ENCODE measurements at regions not wholly inside any gene's neighbourhood (a gene's known extent, or its start where the extent isn't known, plus 50 kb on each side); places are given as distances from the start of the nearest gene placed in this dataset.

DNA sequence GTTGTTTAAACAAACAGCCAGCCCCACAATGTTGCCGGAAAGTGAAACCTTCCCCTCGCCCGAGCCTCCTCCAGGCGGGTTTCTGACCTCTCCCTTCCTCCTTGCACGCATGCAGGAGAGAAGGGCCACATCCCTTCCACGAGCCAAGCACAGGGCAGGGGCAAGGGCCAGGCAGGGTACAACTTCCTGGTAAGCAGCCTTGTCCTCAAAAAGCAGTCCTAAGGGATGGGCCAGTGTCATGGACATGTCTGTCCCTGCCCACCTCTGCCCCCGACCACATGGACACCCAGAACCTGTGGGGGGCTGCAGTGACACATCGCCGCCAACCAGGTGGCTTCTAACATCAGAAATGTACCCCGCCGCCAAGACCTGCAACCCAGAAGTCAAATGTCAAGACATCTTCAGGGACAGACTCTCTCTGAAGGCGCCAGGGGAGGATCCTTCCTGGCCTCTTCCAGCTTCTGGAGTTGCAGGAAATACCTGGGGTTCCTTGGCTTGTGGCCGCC, 145.3 kb downstream of the CRYBB2 start:
- Histone ChIP-seq H2BK12ac (ENCODE audit: low read length) (no peak overlapping the region), H3K18ac (ENCODE audit: low read length) (no peak overlapping the region), H3K79me1 (ENCODE audit: low read length) (no peaks in the 10 kb centered on the region), H2AFZ (ENCODE audit: insufficient read depth, low read length, poor library complexity) (no peak overlapping the region), H3K4me1 (ENCODE audit: control insufficient read depth in 1 of 2, insufficient read depth in 2 of 2, low read length in 2 of 2) (peaks cover 0 to 2% of the 10 kb centered on the region in 2 experiments), H4K91ac (ENCODE audit: low read depth, low read length) (no peak overlapping the region), H3K27ac (ENCODE audit: low read depth, low read length) (no peak overlapping the region), H3K23ac (ENCODE audit: low read length) (no peak overlapping the region), H3K9me3 (ENCODE audit: insufficient read depth, low read depth, low read length) (no peaks in the 10 kb centered on the region), H3K4me3 (ENCODE audit: low read depth, low read length) (no peak overlapping the region), H4K8ac (ENCODE audit: low read depth, low read length) (no peak overlapping the region), H2AK5ac (ENCODE audit: low read length) (no peak overlapping the region), H3K14ac (ENCODE audit: low read length) (no peak overlapping the region), H3K9ac (ENCODE audit: low read length) (no peak overlapping the region), H2BK120ac (ENCODE audit: insufficient read depth, low read length, poor library complexity) (no peak overlapping the region), H3K79me2 (ENCODE audit: control insufficient read depth, insufficient read depth, low read length, poor library complexity) (no peaks in the 10 kb centered on the region), H4K12ac (ENCODE audit: low read depth, low read length) (no peak overlapping the region), H3K4me2 (ENCODE audit: low read length) (no peak overlapping the region), H3K27me3 (ENCODE audit: insufficient read depth, low read length) (no peaks in the 10 kb centered on the region), H3K4ac (ENCODE audit: low read depth, low read length) (no peak overlapping the region), H2BK5ac (ENCODE audit: low read depth, low read length, poor library complexity) (no peak overlapping the region), H3K36me3 (ENCODE audit: control insufficient read depth in 1 of 2, insufficient read depth in 2 of 2, low read length in 2 of 2) (peaks cover 2 to 4% of the 10 kb centered on the region in 2 experiments)
- no peak for DNase-seq
- WGBS (ENCODE audit: extremely low coverage, insufficient coverage, insufficient read length), result no CpG with 5 or more reads among the region's 13 CpGs

DNA sequence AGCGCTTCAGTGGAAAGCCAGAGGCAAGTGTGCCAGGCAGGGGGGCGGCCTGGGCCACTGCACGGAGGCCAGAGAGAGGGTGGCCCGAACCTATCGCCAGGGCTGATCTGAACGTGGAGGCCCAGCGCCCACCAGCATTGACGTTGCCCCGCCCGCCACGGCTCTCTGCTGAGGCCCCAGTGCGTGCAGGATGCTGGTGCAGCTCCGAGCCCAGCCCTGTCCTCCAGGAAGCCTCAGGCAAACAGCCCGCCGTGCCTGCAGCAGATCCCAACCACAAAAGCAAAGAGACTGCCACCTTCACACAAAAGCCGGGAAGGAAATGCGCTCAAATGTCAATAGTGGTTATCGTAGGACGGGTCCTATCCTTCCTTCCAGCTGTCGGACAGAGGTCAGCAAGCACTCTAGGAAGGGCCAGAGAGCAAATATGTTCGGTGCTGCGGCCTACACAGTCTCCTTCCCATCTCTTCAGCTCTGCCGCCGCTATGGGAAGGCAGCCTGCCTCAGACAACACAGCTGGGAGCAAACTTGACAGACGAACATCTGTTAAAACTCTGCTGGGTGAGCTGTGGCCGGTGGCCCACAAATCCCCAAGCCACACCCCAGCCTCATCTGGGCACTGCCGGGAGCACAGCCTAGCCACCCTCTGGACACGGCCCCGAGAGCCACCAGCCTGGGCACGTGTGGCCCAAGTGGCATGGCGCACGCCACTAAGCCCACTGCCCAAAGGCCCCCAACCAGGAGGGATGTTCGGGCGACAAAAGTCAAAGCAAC, 146.2 kb downstream of the CRYBB2 start:
- no peak overlapping the region for H3K14ac ChIP-seq (ENCODE audit: low read length)

DNA sequence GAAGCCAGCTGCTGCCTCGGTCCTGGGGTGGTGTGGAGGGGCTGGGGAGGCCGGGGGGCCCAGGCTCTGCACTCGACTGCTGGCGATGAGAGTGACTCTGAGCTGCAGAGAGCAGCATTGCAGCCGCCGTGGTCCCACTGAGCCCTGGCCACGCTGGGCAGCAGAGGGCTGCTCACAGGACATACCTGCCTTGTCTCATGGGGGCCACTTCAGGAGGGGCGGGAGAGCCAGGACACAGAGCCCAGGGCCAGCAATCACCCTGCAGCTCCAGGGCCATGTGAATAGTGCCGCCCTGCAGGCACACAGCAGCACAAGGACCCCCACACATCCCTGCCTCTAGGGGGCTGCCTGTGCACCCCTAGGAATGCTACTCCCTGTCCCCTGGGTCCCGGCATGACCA, 147.0 kb downstream of the CRYBB2 start:
- H3K14ac ChIP-seq (ENCODE audit: low read length), result no peak overlapping the region
- WGBS (ENCODE audit: extremely low coverage, insufficient coverage, insufficient read length), result no CpG with 5 or more reads among the region's 10 CpGs

More for the DNA sequence above, 146.2 kb downstream of the CRYBB2 start:
- Histone ChIP-seq H2BK12ac (ENCODE audit: low read length) (no peak overlapping the region), H2AK5ac (ENCODE audit: low read length) (no peak overlapping the region), H2BK5ac (ENCODE audit: low read depth, low read length, poor library complexity) (no peak overlapping the region), H3K27ac (ENCODE audit: low read depth, low read length) (no peak overlapping the region), H4K91ac (ENCODE audit: low read depth, low read length) (no peak overlapping the region), H2BK120ac (ENCODE audit: insufficient read depth, low read length, poor library complexity) (no peak overlapping the region), H3K4me3 (ENCODE audit: low read depth, low read length) (no peak overlapping the region), H3K18ac (ENCODE audit: low read length) (peak overlapping the region; percentile 12), H4K12ac (ENCODE audit: low read depth, low read length) (no peak overlapping the region), H3K23ac (ENCODE audit: low read length) (no peak overlapping the region), H3K4ac (ENCODE audit: low read depth, low read length) (no peak overlapping the region), H3K4me1 (ENCODE audit: control insufficient read depth in 1 of 2, insufficient read depth in 2 of 2, low read length in 2 of 2) (peaks cover 0 to 2% of the 10 kb centered on the region in 2 experiments), H3K27me3 (ENCODE audit: insufficient read depth, low read length) (no peaks in the 10 kb centered on the region), H3K4me2 (ENCODE audit: low read length) (no peak overlapping the region), H3K36me3 (ENCODE audit: control insufficient read depth in 1 of 2, insufficient read depth in 2 of 2, low read length in 2 of 2) (peaks cover 0 to 2% of the 10 kb centered on the region in 2 experiments), H3K9me3 (ENCODE audit: insufficient read depth, low read depth, low read length) (no peaks in the 10 kb centered on the region), H4K8ac (ENCODE audit: low read depth, low read length) (no peak overlapping the region), H3K9ac (ENCODE audit: low read length) (no peak overlapping the region), H3K79me2 (ENCODE audit: control insufficient read depth, insufficient read depth, low read length, poor library complexity) (no peaks in the 10 kb centered on the region), H3K79me1 (ENCODE audit: low read length) (no peaks in the 10 kb centered on the region), H2AFZ (ENCODE audit: insufficient read depth, low read length, poor library complexity) (no peak overlapping the region)
- WGBS (ENCODE audit: extremely low coverage, insufficient coverage, insufficient read length), result no CpG with 5 or more reads among the region's 34 CpGs
- peak; percentile 63 to 65 for DNase-seq

DNA sequence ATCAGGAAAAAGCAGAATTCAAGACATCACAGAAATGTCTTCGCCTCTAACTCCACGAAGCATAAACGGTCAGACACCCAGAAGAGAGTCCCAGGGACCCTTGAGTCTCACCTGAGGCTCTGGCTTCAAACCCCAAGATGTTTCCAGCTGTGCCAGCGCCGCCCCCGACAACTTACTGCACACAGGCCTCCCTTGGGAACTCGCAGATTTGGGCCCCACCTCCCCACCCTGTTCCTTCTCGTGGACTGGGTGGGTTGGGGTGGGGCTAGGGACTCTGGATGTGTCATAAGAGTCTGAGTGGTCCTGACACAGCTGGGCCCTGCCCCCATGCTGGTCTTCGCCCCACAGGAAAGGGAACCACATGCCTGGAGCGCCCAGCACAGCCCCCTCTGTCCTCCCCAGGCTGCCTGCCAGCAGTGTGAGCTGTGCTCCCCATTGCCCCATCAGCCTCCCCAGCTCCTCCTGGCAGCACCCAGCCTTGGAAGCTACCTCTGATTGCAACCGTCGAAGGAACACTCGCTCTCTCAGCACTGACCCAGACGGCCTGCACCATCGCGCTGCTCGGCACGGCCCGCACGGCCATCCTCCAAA, 147.5 kb downstream of the CRYBB2 start:
- Histone ChIP-seq H3K18ac (ENCODE audit: low read length) (no peak overlapping the region), H3K79me1 (ENCODE audit: low read length) (no peaks in the 10 kb centered on the region), H3K27ac (ENCODE audit: low read depth, low read length) (no peak overlapping the region), H4K91ac (ENCODE audit: low read depth, low read length) (no peak overlapping the region), H3K9me3 (ENCODE audit: insufficient read depth, low read depth, low read length) (no peaks in the 10 kb centered on the region), H2BK12ac (ENCODE audit: low read length) (no peak overlapping the region), H3K9ac (ENCODE audit: low read length) (no peak overlapping the region), H3K4me1 (ENCODE audit: control insufficient read depth in 1 of 2, insufficient read depth in 2 of 2, low read length in 2 of 2) (peaks cover 0 to 2% of the 10 kb centered on the region in 2 experiments), H3K23ac (ENCODE audit: low read length) (no peak overlapping the region), H3K36me3 (ENCODE audit: control insufficient read depth in 1 of 2, insufficient read depth in 2 of 2, low read length in 2 of 2) (peaks cover 0 to 2% of the 10 kb centered on the region in 2 experiments), H3K4me3 (ENCODE audit: low read depth, low read length) (no peak overlapping the region), H2AK5ac (ENCODE audit: low read length) (no peak overlapping the region), H3K14ac (ENCODE audit: low read length) (no peak overlapping the region), H2AFZ (ENCODE audit: insufficient read depth, low read length, poor library complexity) (no peak overlapping the region), H4K12ac (ENCODE audit: low read depth, low read length) (no peak overlapping the region), H2BK120ac (ENCODE audit: insufficient read depth, low read length, poor library complexity) (no peak overlapping the region), H3K79me2 (ENCODE audit: control insufficient read depth, insufficient read depth, low read length, poor library complexity) (no peaks in the 10 kb centered on the region), H4K8ac (ENCODE audit: low read depth, low read length) (no peak overlapping the region), H2BK5ac (ENCODE audit: low read depth, low read length, poor library complexity) (no peak overlapping the region), H3K4ac (ENCODE audit: low read depth, low read length) (no peak overlapping the region), H3K27me3 (ENCODE audit: insufficient read depth, low read length) (no peaks in the 10 kb centered on the region), H3K4me2 (ENCODE audit: low read length) (no peak overlapping the region)
- WGBS (ENCODE audit: extremely low coverage, insufficient coverage, insufficient read length), result no CpG with 5 or more reads among the region's 20 CpGs
- no peak for DNase-seq

More for the DNA sequence above, 147.0 kb downstream of the CRYBB2 start:
- H2BK12ac ChIP-seq (ENCODE audit: low read length), result no peak overlapping the region
- no peaks in the 10 kb centered on the region for H3K79me2 ChIP-seq (ENCODE audit: control insufficient read depth, insufficient read depth, low read length, poor library complexity)
- H3K79me1 ChIP-seq (ENCODE audit: low read length), result no peaks in the 10 kb centered on the region
- H4K8ac ChIP-seq (ENCODE audit: low read depth, low read length), result no peak overlapping the region
- no peaks in the 10 kb centered on the region for H3K9me3 ChIP-seq (ENCODE audit: insufficient read depth, low read depth, low read length)
- H4K12ac ChIP-seq (ENCODE audit: low read depth, low read length), result no peak overlapping the region
- H2BK5ac ChIP-seq (ENCODE audit: low read depth, low read length, poor library complexity), result no peak overlapping the region
- H3K4me2 ChIP-seq (ENCODE audit: low read length), result no peak overlapping the region
- no peak overlapping the region for H4K91ac ChIP-seq (ENCODE audit: low read depth, low read length)
- H3K23ac ChIP-seq (ENCODE audit: low read length), result no peak overlapping the region
- no peak overlapping the region for H3K27ac ChIP-seq (ENCODE audit: low read depth, low read length)
- H3K4ac ChIP-seq (ENCODE audit: low read depth, low read length), result no peak overlapping the region
- no peak overlapping the region for H3K18ac ChIP-seq (ENCODE audit: low read length)
- peaks cover 0 to 2% of the 10 kb centered on the region in 2 experiments for H3K4me1 ChIP-seq (ENCODE audit: control insufficient read depth in 1 of 2, insufficient read depth in 2 of 2, low read length in 2 of 2)
- H2AFZ ChIP-seq (ENCODE audit: insufficient read depth, low read length, poor library complexity), result no peak overlapping the region
- H2AK5ac ChIP-seq (ENCODE audit: low read length), result no peak overlapping the region
- no peak overlapping the region for H2BK120ac ChIP-seq (ENCODE audit: insufficient read depth, low read length, poor library complexity)
- no peak for DNase-seq
- H3K36me3 ChIP-seq (ENCODE audit: control insufficient read depth in 1 of 2, insufficient read depth in 2 of 2, low read length in 2 of 2), result peaks cover 0 to 2% of the 10 kb centered on the region in 2 experiments
- H3K4me3 ChIP-seq (ENCODE audit: low read depth, low read length), result no peak overlapping the region
- H3K9ac ChIP-seq (ENCODE audit: low read length), result no peak overlapping the region
- H3K27me3 ChIP-seq (ENCODE audit: insufficient read depth, low read length), result no peaks in the 10 kb centered on the region

Data from trophoblast cell (in vitro differentiated cells and primary cell).